Mucosa of rectum (tissue), 2 donors: ENCODE measurements at regions not wholly inside any gene's neighbourhood (a gene's known extent, or its start where the extent isn't known, plus 50 kb on each side); places are given as distances from the start of the nearest gene placed in this dataset.

Experiments
- H3K27ac ChIP-seq, 2 donors: one replicate each; pipeline ENCODE4 v1.7.0; 2013; ENCODE audit warnings: inconsistent platforms in 2 of 2, low read depth in 2 of 2, low read length in 2 of 2
- H3K27me3 ChIP-seq, 2 donors: one replicate each; pipeline ENCODE4 v1.7.0; 2013; ENCODE audit warnings: low read length in 2 of 2; ENCODE audit not compliant: control insufficient read depth in 2 of 2, insufficient read depth in 2 of 2
- H3K36me3 ChIP-seq, 2 donors: one replicate each; pipeline ENCODE4 v1.7.0; 2013; ENCODE audit warnings: low read length in 2 of 2; ENCODE audit not compliant: control insufficient read depth in 2 of 2, insufficient read depth in 2 of 2
- H3K4me1 ChIP-seq, 2 donors: one replicate each; pipeline ENCODE4 v1.7.0; 2013; ENCODE audit warnings: low read length in 2 of 2, mild to moderate bottlenecking in 1 of 2; ENCODE audit not compliant: control insufficient read depth in 2 of 2, insufficient read depth in 2 of 2
- H3K4me3 ChIP-seq, 2 donors: one replicate each; pipeline ENCODE4 v1.7.0; 2013; ENCODE audit warnings: low read length in 2 of 2
- H3K9ac ChIP-seq, 2 donors: one replicate each; pipeline ENCODE4 v1.7.0; 2013; ENCODE audit warnings: low read length in 2 of 2, low read depth in 1 of 2, mild to moderate bottlenecking in 1 of 2
- H3K9me3 ChIP-seq, 2 donors: one replicate each; pipeline ENCODE4 v1.7.0; 2013; ENCODE audit warnings: low read length in 2 of 2; ENCODE audit not compliant: control insufficient read depth in 2 of 2
- donor health status: healthy.
- donor health status: Normal muscosa, but diverticular disease.

- Histone ChIP-seq H3K36me3 (no peaks in the 10 kb centered on the region), H3K27ac (no peak overlapping the region), H3K4me1 (no peaks in the 10 kb centered on the region), H3K9me3 (no peaks in the 10 kb centered on the region), H3K27me3 (peaks cover 34 to 37% of the 10 kb centered on the region in 2 donors), H3K4me3 (no peak overlapping the region), H3K9ac (no peak overlapping the region)
Measured at GRCh38 chr15:77818484-77819047, 185.9 kb upstream of the LINGO1 start.

- H3K4me3 ChIP-seq = no peak overlapping the region
- no peaks in the 10 kb centered on the region for H3K4me1 ChIP-seq
- H3K9me3 ChIP-seq = no peaks in the 10 kb centered on the region
- H3K27ac ChIP-seq = no peak overlapping the region
- peaks cover 34 to 37% of the 10 kb centered on the region in 2 donors for H3K27me3 ChIP-seq
- H3K9ac ChIP-seq = no peak overlapping the region
- H3K36me3 ChIP-seq = no peaks in the 10 kb centered on the region
Measured at GRCh38 chr15:77817434-77817833, 184.7 kb upstream of the LINGO1 start.

- peaks cover 34% of the 10 kb centered on the region in 2 donors for H3K27me3 ChIP-seq
- H3K9ac ChIP-seq = no peak overlapping the region
- no peaks in the 10 kb centered on the region for H3K9me3 ChIP-seq
- no peaks in the 10 kb centered on the region for H3K36me3 ChIP-seq
- H3K4me1 ChIP-seq = no peaks in the 10 kb centered on the region
- no peak overlapping the region for H3K4me3 ChIP-seq
- H3K27ac ChIP-seq = no peak overlapping the region
Measured at GRCh38 chr15:77816983-77817382, 184.3 kb upstream of the LINGO1 start.

GRCh38 chr15:77815015-77815414 is 182.3 kb upstream of the LINGO1 start:
- Histone ChIP-seq H3K9me3 (no peaks in the 10 kb centered on the region), H3K4me1 (no peaks in the 10 kb centered on the region), H3K27ac (no peak overlapping the region), H3K27me3 (peaks cover 14 to 19% of the 10 kb centered on the region in 2 donors), H3K9ac (no peak overlapping the region), H3K36me3 (no peaks in the 10 kb centered on the region), H3K4me3 (no peak overlapping the region)

GRCh38 chr15:77812664-77813063 is 180.0 kb upstream of the LINGO1 start:
- no peak overlapping the region for H3K27ac ChIP-seq
- H3K9ac ChIP-seq = no peak overlapping the region
- H3K27me3 ChIP-seq = peaks cover 4 to 8% of the 10 kb centered on the region in 2 donors
- H3K4me1 ChIP-seq = no peaks in the 10 kb centered on the region
- H3K36me3 ChIP-seq = no peaks in the 10 kb centered on the region
- H3K4me3 ChIP-seq = no peak overlapping the region
- no peaks in the 10 kb centered on the region for H3K9me3 ChIP-seq

GRCh38 chr15:77811270-77811669 is 178.6 kb upstream of the LINGO1 start:
- Histone ChIP-seq H3K4me1 (no peaks in the 10 kb centered on the region), H3K4me3 (no peak overlapping the region), H3K27ac (no peak overlapping the region), H3K9ac (no peak overlapping the region), H3K9me3 (no peaks in the 10 kb centered on the region), H3K27me3 (peaks cover 0 to 2% of the 10 kb centered on the region in 2 donors), H3K36me3 (no peaks in the 10 kb centered on the region)

- Histone ChIP-seq H3K9me3 (no peaks in the 10 kb centered on the region), H3K9ac (no peak overlapping the region), H3K27me3 (no peaks in the 10 kb centered on the region), H3K36me3 (no peaks in the 10 kb centered on the region), H3K4me1 (no peaks in the 10 kb centered on the region), H3K4me3 (no peak overlapping the region), H3K27ac (no peak overlapping the region)
Measured at GRCh38 chr15:77810130-77810571, 177.4 kb upstream of the LINGO1 start.

GRCh38 chr15:77808581-77809177 is 176.0 kb upstream of the LINGO1 start:
- Histone ChIP-seq H3K4me3 (no peak overlapping the region), H3K9ac (no peak overlapping the region), H3K27ac (no peak overlapping the region), H3K9me3 (no peaks in the 10 kb centered on the region), H3K36me3 (no peaks in the 10 kb centered on the region), H3K4me1 (no peaks in the 10 kb centered on the region), H3K27me3 (no peaks in the 10 kb centered on the region)

- Histone ChIP-seq H3K27ac (no peak overlapping the region), H3K27me3 (no peaks in the 10 kb centered on the region), H3K4me3 (no peak overlapping the region), H3K4me1 (no peaks in the 10 kb centered on the region), H3K36me3 (no peaks in the 10 kb centered on the region), H3K9ac (no peak overlapping the region), H3K9me3 (no peaks in the 10 kb centered on the region)
Measured at GRCh38 chr15:77808075-77808474, 175.4 kb upstream of the LINGO1 start.

- H3K36me3 ChIP-seq = no peaks in the 10 kb centered on the region
- H3K4me1 ChIP-seq = no peaks in the 10 kb centered on the region
- no peaks in the 10 kb centered on the region for H3K27me3 ChIP-seq
- H3K9me3 ChIP-seq = no peaks in the 10 kb centered on the region
- H3K4me3 ChIP-seq = no peak overlapping the region
- H3K9ac ChIP-seq = no peak overlapping the region
- H3K27ac ChIP-seq = no peak overlapping the region
Measured at GRCh38 chr15:77807611-77808010, 174.9 kb upstream of the LINGO1 start.
